Activated CD4-positive, alpha-beta T cell treated with anti-CD3 and anti-CD28 coated beads, Interleukin-2, amount 10 ng/mL, durations not matched to agents 24 days and 14 days (primary cell): ENCODE measurements at regions not wholly inside any gene's neighbourhood (a gene's known extent, or its start where the extent isn't known, plus 50 kb on each side); places are given as distances from the start of the nearest gene placed in this dataset.
"Not testable (repeated sequence)": the region's sequence is repeated elsewhere in the genome, so short reads cannot be mapped to it uniquely, and the experiment has no call there.

ENCODE experiments used
- DNase-seq: peaks from one replicate; pipeline ENCODE4 v3.0.0; 2022
- H3K27ac Mint-ChIP-seq: one replicate; pipeline ENCODE4 v1.8.0; 2022; ENCODE audit warnings: mild to moderate bottlenecking, mixed read lengths
- H3K27me3 Mint-ChIP-seq: one replicate; pipeline ENCODE4 v1.8.0; 2022; ENCODE audit warnings: mixed read lengths
- H3K36me3 Mint-ChIP-seq: one replicate; pipeline ENCODE4 v1.8.0; 2022; ENCODE audit warnings: low read depth, mild to moderate bottlenecking, mixed read lengths
- H3K4me1 Mint-ChIP-seq: one replicate; pipeline ENCODE4 v1.8.0; 2021; ENCODE audit warnings: mixed read lengths
- H3K4me3 Mint-ChIP-seq: one replicate; pipeline ENCODE4 v1.8.0; 2022; ENCODE audit warnings: mild to moderate bottlenecking, moderate library complexity, mixed read lengths
- H3K9me3 Mint-ChIP-seq: one replicate; pipeline ENCODE4 v1.8.0; 2021; ENCODE audit warnings: mixed read lengths
- intact Hi-C: fragments of 100-400 bp; cut with micrococcal nuclease; formaldehyde crosslinking; loops from one replicate; pipeline ENCODE4 v1.15.1; 2023

- H3K4me1 Mint-ChIP-seq, H3K36me3 Mint-ChIP-seq, H3K4me3 Mint-ChIP-seq, H3K27ac Mint-ChIP-seq, H3K9me3 Mint-ChIP-seq, H3K27me3 Mint-ChIP-seq, intact Hi-C loops, DNase-seq: not testable (repeated sequence)
These were observed 62.8 kb upstream of the PCAT7 start for GRCh38 chr9:94492125-94492524.

- Mint-ChIP-seq H3K4me1 (no peaks in the 10 kb centered on the region), H3K27me3 (peaks cover 9% of the 10 kb centered on the region), H3K9me3 (no peaks in the 10 kb centered on the region), H3K27ac (no peak overlapping the region), H3K4me3 (no peak overlapping the region), H3K36me3 (no peaks in the 10 kb centered on the region)
- no peak for DNase-seq
- intact Hi-C loops, result no loop called here
These were observed 56.0 kb upstream of the PCAT7 start for GRCh38 chr9:94498801-94499453.

GRCh38 chr9:94504358-94504757 is 50.5 kb upstream of the PCAT7 start:
- no peaks in the 10 kb centered on the region for H3K9me3 Mint-ChIP-seq
- DNase-seq, result no peak
- H3K27ac Mint-ChIP-seq, result no peak overlapping the region
- no peak overlapping the region for H3K4me3 Mint-ChIP-seq
- H3K36me3 Mint-ChIP-seq, result no peaks in the 10 kb centered on the region
- intact Hi-C loops, result no loop called here
- no peaks in the 10 kb centered on the region for H3K4me1 Mint-ChIP-seq
- peaks cover 7% of the 10 kb centered on the region for H3K27me3 Mint-ChIP-seq
